Lower leg skin (tissue), 3 donors: ENCODE measurements at regions not wholly inside any gene's neighbourhood (a gene's known extent, or its start where the extent isn't known, plus 50 kb on each side); places are given as distances from the start of the nearest gene placed in this dataset.

Experiments used
- POLR2A ChIP-seq, 2 donors: fragments of 450-650 bp; IDR thresholded peaks; one replicate each; pipeline ENCODE4 v1.6.1; 2016 to 2017; ENCODE audit warnings: antibody characterized with exemption in 2 of 2, mild to moderate bottlenecking in 1 of 2, moderate library complexity in 1 of 2
- TF ChIP-seq, protein P1 (sequence below), 3 donors: fragments of 450-650 bp; IDR thresholded peaks; one replicate each; pipeline ENCODE4 v1.5.1; 2016; ENCODE audit warnings: antibody characterized with exemption in 3 of 3, mild to moderate bottlenecking in 3 of 3, moderate library complexity in 2 of 3

DNA sequence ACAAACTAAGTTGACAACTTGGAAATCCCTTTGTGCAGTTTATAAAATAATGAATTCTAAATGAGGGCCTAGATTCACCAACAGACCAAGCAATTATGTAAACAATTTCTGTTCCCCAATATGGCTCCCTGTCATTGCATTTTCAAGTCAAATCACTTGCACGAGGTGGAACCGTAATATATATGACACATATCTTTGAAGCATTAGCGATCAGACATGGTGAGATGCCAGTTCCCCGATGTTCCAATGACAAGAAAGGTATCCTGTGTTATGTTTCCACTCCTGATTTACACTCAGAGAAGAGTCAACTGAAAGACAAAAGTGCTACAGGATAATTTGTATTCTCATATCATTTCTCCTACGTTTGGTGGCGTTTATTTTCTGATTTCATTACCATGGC is 108.5 kb upstream of the TDRD3 start:
- no peak for TF ChIP-seq POLR2A (IDR thresholded peaks at IDR 0.05)
- TF ChIP-seq, protein P1, sequence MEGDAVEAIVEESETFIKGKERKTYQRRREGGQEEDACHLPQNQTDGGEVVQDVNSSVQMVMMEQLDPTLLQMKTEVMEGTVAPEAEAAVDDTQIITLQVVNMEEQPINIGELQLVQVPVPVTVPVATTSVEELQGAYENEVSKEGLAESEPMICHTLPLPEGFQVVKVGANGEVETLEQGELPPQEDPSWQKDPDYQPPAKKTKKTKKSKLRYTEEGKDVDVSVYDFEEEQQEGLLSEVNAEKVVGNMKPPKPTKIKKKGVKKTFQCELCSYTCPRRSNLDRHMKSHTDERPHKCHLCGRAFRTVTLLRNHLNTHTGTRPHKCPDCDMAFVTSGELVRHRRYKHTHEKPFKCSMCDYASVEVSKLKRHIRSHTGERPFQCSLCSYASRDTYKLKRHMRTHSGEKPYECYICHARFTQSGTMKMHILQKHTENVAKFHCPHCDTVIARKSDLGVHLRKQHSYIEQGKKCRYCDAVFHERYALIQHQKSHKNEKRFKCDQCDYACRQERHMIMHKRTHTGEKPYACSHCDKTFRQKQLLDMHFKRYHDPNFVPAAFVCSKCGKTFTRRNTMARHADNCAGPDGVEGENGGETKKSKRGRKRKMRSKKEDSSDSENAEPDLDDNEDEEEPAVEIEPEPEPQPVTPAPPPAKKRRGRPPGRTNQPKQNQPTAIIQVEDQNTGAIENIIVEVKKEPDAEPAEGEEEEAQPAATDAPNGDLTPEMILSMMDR (IDR thresholded peaks at IDR 0.05), result no peak
